HFF-Myc (cell line): ENCODE measurements at regions not wholly inside any gene's neighbourhood (a gene's known extent, or its start where the extent isn't known, plus 50 kb on each side); places are given as distances from the start of the nearest gene placed in this dataset.

Experiments used
- DNase-seq: peaks from one replicate; pipeline ENCODE4 v3.0.0-alpha.2; 2011; ENCODE audit warnings: low read depth; ENCODE audit errors: extremely low read depth
- H3K4me3 ChIP-seq: replicated peaks from 2 replicates; pipeline ENCODE4 v1.5.1; 2011; ENCODE audit warnings: low read depth, mild to moderate bottlenecking, control low read depth, low read length
- CTCF ChIP-seq: IDR thresholded peaks from 2 replicates; pipeline ENCODE4 v1.5.1; 2012; ENCODE audit warnings: mild to moderate bottlenecking, low read depth, low read length, control low read depth; ENCODE audit errors: missing control alignments

- H3K4me3 ChIP-seq: no peak overlapping the region
- no peak for DNase-seq
- TF ChIP-seq CTCF: no peak
Observed at GRCh38 chr9:27750566-27750965, 177.3 kb upstream of the C9orf72 start.

GRCh38 chr9:27752069-27752468 is 178.8 kb upstream of the C9orf72 start:
- no peak overlapping the region for H3K4me3 ChIP-seq
- DNase-seq: no peak
- no peak for TF ChIP-seq CTCF

GRCh38 chr9:27755846-27756245 is 182.6 kb upstream of the C9orf72 start:
- no peak for TF ChIP-seq CTCF
- H3K4me3 ChIP-seq: no peak overlapping the region
- DNase-seq: no peak

DNA sequence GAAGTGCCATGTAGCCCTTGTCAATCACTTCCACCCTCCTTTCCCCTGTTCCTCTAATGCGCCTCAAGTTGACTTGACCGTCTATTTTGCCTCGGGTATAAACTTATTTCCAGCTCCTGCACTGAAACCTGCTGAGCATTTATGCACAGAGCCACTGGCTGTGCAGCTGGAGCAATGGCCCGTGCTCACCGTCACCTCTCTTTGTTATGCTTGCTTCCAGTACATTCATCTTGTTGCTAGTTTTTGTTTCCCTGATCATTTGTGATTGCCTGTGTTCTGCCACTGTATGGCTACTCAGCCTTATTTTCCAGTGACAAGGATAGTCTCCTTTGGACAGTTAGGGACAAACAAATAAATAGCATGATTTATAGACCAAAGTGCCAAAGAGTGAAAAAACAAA is 183.1 kb upstream of the C9orf72 start:
- no peak overlapping the region for H3K4me3 ChIP-seq
- no peak for TF ChIP-seq CTCF
- no peak for DNase-seq

DNA sequence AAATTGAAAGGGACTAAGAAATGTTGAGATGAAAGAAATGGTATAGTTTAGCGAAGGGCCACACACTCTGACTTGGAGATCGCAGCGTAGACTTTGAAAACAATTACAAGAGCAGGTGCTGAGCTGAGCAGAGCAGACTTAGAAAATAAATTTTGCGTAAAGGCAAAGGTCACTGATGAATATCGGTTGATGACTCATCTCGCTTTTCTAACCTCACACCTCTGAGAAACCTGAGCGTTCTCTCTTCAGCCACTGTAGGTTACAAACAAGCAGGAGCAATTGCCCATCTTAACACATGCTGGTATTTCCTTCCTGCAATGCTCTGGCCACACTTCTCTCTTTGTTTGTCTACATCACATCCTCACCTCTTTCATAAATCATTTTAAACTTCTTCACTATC is 190.6 kb upstream of the C9orf72 start:
- no peak overlapping the region for H3K4me3 ChIP-seq
- no peak for DNase-seq
- TF ChIP-seq CTCF: no peak

DNA sequence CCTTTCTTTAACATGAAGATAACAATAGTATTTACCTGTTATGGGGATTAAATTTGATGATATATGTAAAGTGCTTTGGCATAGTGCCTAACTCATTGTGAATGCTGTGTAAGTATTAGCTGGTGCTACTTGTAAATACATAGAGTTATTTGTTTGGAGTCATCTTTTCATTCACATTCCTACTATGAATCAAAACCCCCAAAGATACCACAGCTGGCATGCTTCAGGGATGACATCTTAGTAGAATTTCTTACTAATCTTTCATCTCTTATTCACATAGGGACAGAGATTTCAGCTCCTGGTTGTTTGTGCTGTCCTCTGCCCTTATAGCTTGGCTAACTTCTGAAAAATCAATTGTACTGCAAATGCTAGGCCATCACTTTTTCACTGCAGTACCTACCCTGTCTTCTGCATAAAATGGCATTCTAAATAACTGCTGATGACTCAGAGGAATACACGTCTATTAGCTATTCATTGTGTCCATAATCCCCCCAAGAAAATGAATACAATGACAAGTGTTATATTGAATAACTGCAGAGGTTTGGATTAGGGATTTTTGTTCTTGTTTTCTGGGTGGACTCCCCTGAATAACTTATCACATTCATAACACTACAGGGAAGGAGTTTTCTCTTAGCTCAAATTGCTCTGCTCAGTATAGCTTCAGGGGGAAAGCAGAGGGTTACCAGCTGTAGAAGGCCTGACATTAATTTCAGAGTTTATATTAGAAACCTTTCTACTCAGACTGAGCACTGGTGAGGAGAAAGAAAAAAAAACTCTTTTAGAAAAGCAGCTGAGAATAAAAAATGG is 192.2 kb upstream of the C9orf72 start:
- TF ChIP-seq CTCF: no peak
- no peak overlapping the region for H3K4me3 ChIP-seq
- no peak for DNase-seq

- DNase-seq: no peak
- no peak overlapping the region for H3K4me3 ChIP-seq
- TF ChIP-seq CTCF: no peak
Observed at GRCh38 chr9:27766073-27766835, 193.0 kb upstream of the C9orf72 start.
